Natural killer cell (primary cell): ENCODE measurements at regions not wholly inside any gene's neighbourhood (a gene's known extent, or its start where the extent isn't known, plus 50 kb on each side); places are given as distances from the start of the nearest gene placed in this dataset.

ENCODE experiments used
- ATAC-seq, 3 donors: fragments of 150-1000 bp in 2 of 3; fragments of 200-7000 bp in 1 of 3; cut with Tn5 transposase; 1 replicate in 1 of 3; 2 replicates in 2 of 3; pipeline ENCODE4 v1.10.0; 2021; ENCODE audit warnings: mild to moderate bottlenecking in 2 of 3, moderate library complexity in 2 of 3
- DNase-seq, 2 donors: peaks; one replicate each; pipeline versions ENCODE4 v3.0.0 to v3.0.0-alpha.2; 2013 to 2021; ENCODE audit warnings: mixed read lengths in 1 of 2
- H3K27ac ChIP-seq: one replicate; pipeline ENCODE4 v1.5.1; 2013; ENCODE audit warnings: mild to moderate bottlenecking, low read length
- H3K27me3 ChIP-seq: one replicate; pipeline ENCODE4 v1.6.1; 2013; ENCODE audit warnings: low read length; ENCODE audit not compliant: control insufficient read depth, insufficient read depth
- H3K36me3 ChIP-seq: one replicate; pipeline ENCODE4 v1.6.1; 2013; ENCODE audit warnings: low read length; ENCODE audit not compliant: control insufficient read depth, insufficient read depth
- H3K4me1 ChIP-seq: one replicate; pipeline ENCODE4 v1.6.1; 2013; ENCODE audit warnings: low read length; ENCODE audit not compliant: control insufficient read depth, insufficient read depth
- H3K4me3 ChIP-seq: one replicate; pipeline ENCODE4 v1.5.1; 2013; ENCODE audit warnings: low read length
- H3K9me3 ChIP-seq: one replicate; pipeline ENCODE4 v1.6.1; 2013; ENCODE audit warnings: low read length; ENCODE audit not compliant: control insufficient read depth, insufficient read depth
- H3K27ac Mint-ChIP-seq, 2 donors: one replicate each; pipeline ENCODE4 v1.8.0; 2022; ENCODE audit warnings: mild to moderate bottlenecking in 2 of 2, mixed read lengths in 2 of 2, moderate library complexity in 1 of 2
- H3K27me3 Mint-ChIP-seq, 2 donors: one replicate each; pipeline ENCODE4 v1.8.0; 2022; ENCODE audit warnings: low read depth in 2 of 2, mixed read lengths in 2 of 2
- H3K36me3 Mint-ChIP-seq: one replicate; pipeline ENCODE4 v1.8.0; 2022; ENCODE audit warnings: mixed read lengths
- H3K4me1 Mint-ChIP-seq, 2 donors: one replicate each; pipeline ENCODE4 v1.8.0; 2022; ENCODE audit warnings: mixed read lengths in 2 of 2
- H3K4me3 Mint-ChIP-seq: one replicate; pipeline ENCODE4 v1.8.0; 2022; ENCODE audit warnings: mild to moderate bottlenecking, moderate library complexity, mixed read lengths
- H3K9me3 Mint-ChIP-seq, 2 donors: one replicate each; pipeline ENCODE4 v1.8.0; 2022; ENCODE audit warnings: mixed read lengths in 2 of 2
- WGBS: methylation state at CpG from one replicate; pipeline ENCODE4 v1.1.7; 2013; ENCODE audit warnings: missing lambda C conversion rate; ENCODE audit not compliant: insufficient coverage; 5-methylcytosine and 5-hydroxymethylcytosine counted together
- intact Hi-C: fragments of 100-400 bp; cut with micrococcal nuclease; formaldehyde crosslinking; loops from one replicate; pipeline ENCODE4 v1.14.2; 2022
- TF ChIP-seq, protein P1 (sequence below): fragments of 200-600 bp; IDR thresholded peaks from one replicate; pipeline ENCODE4 v1.8.0; 2022; ENCODE audit warnings: antibody characterized with exemption

- Histone ChIP-seq H3K36me3 (no peaks in the 10 kb centered on the region), H3K4me1 (no peaks in the 10 kb centered on the region), H3K9me3 (no peaks in the 10 kb centered on the region), H3K27me3 (no peaks in the 10 kb centered on the region), H3K27ac (no peak overlapping the region), H3K4me3 (no peak overlapping the region)
- intact Hi-C loops: no loop called here
- ATAC-seq: no peak
- no CpG with 5 or more reads among the region's 1 CpG for WGBS
- H3K27ac Mint-ChIP-seq: no peak overlapping the region
- TF ChIP-seq, protein P1, sequence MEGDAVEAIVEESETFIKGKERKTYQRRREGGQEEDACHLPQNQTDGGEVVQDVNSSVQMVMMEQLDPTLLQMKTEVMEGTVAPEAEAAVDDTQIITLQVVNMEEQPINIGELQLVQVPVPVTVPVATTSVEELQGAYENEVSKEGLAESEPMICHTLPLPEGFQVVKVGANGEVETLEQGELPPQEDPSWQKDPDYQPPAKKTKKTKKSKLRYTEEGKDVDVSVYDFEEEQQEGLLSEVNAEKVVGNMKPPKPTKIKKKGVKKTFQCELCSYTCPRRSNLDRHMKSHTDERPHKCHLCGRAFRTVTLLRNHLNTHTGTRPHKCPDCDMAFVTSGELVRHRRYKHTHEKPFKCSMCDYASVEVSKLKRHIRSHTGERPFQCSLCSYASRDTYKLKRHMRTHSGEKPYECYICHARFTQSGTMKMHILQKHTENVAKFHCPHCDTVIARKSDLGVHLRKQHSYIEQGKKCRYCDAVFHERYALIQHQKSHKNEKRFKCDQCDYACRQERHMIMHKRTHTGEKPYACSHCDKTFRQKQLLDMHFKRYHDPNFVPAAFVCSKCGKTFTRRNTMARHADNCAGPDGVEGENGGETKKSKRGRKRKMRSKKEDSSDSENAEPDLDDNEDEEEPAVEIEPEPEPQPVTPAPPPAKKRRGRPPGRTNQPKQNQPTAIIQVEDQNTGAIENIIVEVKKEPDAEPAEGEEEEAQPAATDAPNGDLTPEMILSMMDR: no peak
- no peak for DNase-seq
- no peaks in the 10 kb centered on the region for H3K36me3 Mint-ChIP-seq
- H3K27me3 Mint-ChIP-seq: no peaks in the 10 kb centered on the region
- no peaks in the 10 kb centered on the region for H3K4me1 Mint-ChIP-seq
- no peak overlapping the region for H3K4me3 Mint-ChIP-seq
- peaks cover 13 to 15% of the 10 kb centered on the region in 2 donors for H3K9me3 Mint-ChIP-seq
Observed at GRCh38 chr4:107151173-107151572, 115.1 kb upstream of the DKK2 start.

DNA sequence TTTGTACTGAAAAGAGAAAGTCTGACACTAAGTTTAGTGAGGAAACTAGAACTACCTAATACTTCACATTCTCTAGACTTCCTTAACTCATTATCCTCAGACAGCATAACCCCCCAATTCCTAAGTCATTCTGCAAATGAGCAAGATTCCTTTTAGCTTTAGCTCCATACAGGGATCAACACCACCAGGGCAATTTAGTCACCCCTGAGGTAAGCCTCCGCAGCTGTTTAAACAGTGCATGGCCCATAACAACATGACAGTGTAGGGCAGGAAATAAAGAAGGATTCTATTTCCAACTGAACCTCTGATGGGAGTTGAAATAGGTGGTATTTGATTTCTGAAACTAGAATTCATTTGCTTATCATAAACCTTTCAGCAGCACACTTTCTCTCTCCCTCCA, 112.8 kb upstream of the DKK2 start:
- H3K27me3 ChIP-seq: no peaks in the 10 kb centered on the region
- Mint-ChIP-seq H3K27me3 (no peaks in the 10 kb centered on the region), H3K36me3 (no peaks in the 10 kb centered on the region), H3K9me3 (peaks cover 16 to 17% of the 10 kb centered on the region in 2 donors), H3K4me1 (no peaks in the 10 kb centered on the region), H3K27ac (no peak overlapping the region), H3K4me3 (no peak overlapping the region)
- WGBS: 100% methylated on average over 1 of the region's 1 CpG
- no peak overlapping the region for H3K27ac ChIP-seq
- no peaks in the 10 kb centered on the region for H3K4me1 ChIP-seq
- intact Hi-C loops: no loop called here
- no peak overlapping the region for H3K4me3 ChIP-seq
- TF ChIP-seq, protein P1: no peak
- no peak for ATAC-seq
- DNase-seq: no peak
- no peaks in the 10 kb centered on the region for H3K36me3 ChIP-seq
- H3K9me3 ChIP-seq: no peaks in the 10 kb centered on the region

GRCh38 chr4:107147873-107148272, 111.8 kb upstream of the DKK2 start:
- Histone ChIP-seq H3K36me3 (no peaks in the 10 kb centered on the region), H3K4me3 (no peak overlapping the region), H3K9me3 (no peaks in the 10 kb centered on the region), H3K27ac (no peak overlapping the region), H3K27me3 (no peaks in the 10 kb centered on the region), H3K4me1 (no peaks in the 10 kb centered on the region)
- intact Hi-C loops: no loop called here
- Mint-ChIP-seq H3K27ac (no peak overlapping the region), H3K36me3 (no peaks in the 10 kb centered on the region), H3K4me3 (no peak overlapping the region), H3K27me3 (no peaks in the 10 kb centered on the region), H3K4me1 (no peaks in the 10 kb centered on the region), H3K9me3 (peaks cover 16 to 17% of the 10 kb centered on the region in 2 donors)
- TF ChIP-seq, protein P1: no peak
- DNase-seq (peak in 1 of 2 donors; percentile 21), ATAC-seq (no peak)
- WGBS: no CpG with 5 or more reads among the region's 1 CpG

DNA sequence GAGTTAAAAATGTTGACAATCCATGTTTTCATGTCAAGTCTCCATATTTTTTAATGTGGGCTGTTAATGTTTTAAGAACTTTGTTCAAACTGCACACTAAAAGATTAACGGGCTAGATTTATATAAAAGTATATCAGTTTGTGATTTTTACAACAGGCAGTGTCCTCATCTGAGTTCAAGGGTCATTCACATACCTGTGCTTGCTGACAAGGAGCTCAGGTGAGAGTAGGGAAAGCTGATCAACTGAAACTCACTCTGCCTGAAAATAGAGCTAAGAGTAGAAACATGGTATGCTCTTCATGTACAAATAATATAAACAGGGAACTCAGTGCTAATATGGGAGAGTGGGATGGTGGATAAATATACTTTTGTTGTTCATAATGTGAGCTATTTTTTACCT, 102.3 kb upstream of the DKK2 start:
- intact Hi-C loops: no loop called here
- H3K27ac Mint-ChIP-seq: no peak overlapping the region
- no peaks in the 10 kb centered on the region for H3K9me3 ChIP-seq
- H3K27me3 ChIP-seq: no peaks in the 10 kb centered on the region
- no peak overlapping the region for H3K4me3 Mint-ChIP-seq
- DNase-seq (no peak), ATAC-seq (no peak)
- no peaks in the 10 kb centered on the region for H3K27me3 Mint-ChIP-seq
- WGBS: 91% methylated on average over 1 of the region's 1 CpG
- no peaks in the 10 kb centered on the region for H3K4me1 Mint-ChIP-seq
- H3K27ac ChIP-seq: no peak overlapping the region
- H3K4me3 ChIP-seq: no peak overlapping the region
- H3K36me3 Mint-ChIP-seq: no peaks in the 10 kb centered on the region
- no peaks in the 10 kb centered on the region for H3K36me3 ChIP-seq
- no peaks in the 10 kb centered on the region for H3K4me1 ChIP-seq
- TF ChIP-seq, protein P1: no peak
- H3K9me3 Mint-ChIP-seq: peaks cover 4 to 6% of the 10 kb centered on the region in 2 donors
